ENCODE measurements at regions not wholly inside any gene's neighbourhood (a gene's known extent, or its start where the extent isn't known, plus 50 kb on each side); places are given as distances from the start of the nearest gene placed in this dataset.
A peak's percentile ranks its signal among the peaks of the same experiment; 100 is the strongest.

DNA sequence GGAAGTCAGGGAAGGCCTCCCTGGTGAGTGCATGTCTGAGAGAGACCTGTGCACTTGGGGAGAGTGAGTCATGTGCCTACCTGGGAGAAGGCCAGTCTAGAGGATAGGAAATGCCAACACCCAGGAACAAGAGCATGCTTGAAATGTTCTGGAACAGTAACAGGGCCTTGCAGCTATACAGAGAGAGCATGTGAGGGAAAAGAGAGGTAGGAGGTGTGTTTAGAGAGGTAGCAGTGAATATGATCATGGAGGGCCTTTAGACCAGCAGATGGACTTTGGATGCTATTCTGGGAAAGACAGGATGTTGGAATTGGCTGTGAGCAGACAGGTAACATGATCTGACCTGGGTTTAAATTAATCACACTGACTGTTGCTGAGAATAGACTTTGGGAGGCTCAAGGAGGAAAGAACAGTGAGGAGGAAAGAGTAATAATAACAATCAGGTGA lies 1143.6 kb downstream of the FLRT2 start (continued):
- TF ChIP-seq EHMT2 (IDR thresholded peaks at IDR 0.05; ENCODE audit: borderline replicate concordance, low read depth, low read length) (peak; percentile 46; the same call in 1 of the 2 replicates), SAP130 (CRISPR knock-in tag; IDR thresholded peaks at IDR 0.05; ENCODE audit: low read depth) (peak; percentile 36; the same call in 1 of the 2 replicates), RFXAP (CRISPR knock-in tag; IDR thresholded peaks at IDR 0.05; ENCODE audit: borderline replicate concordance) (no peak), HMG20A (CRISPR knock-in tag; IDR thresholded peaks at IDR 0.05; ENCODE audit: borderline replicate concordance) (peak; percentile 32; the same call in 1 of the 2 replicates)

DNA sequence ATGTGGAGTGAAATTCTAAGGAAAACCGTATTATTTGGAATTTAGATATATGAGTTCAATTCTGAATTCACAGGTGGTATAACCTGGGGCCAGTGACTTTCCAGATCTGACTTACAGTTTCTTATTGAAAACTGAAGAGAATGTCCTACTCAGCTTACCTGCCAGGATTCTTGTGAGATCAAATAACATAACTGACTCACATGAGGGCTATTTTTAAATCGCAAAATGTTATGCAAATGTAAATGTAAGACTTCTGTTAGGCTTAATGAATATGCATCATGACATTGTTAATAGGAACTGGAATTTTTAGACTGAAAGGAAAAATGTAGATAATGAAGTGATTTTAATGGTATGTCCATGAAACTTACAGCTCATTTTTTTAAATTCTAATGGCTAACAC lies 1142.1 kb downstream of the FLRT2 start:
- FAIRE-seq = no peak
- BruUV-seq (replicated peaks) = no TSS peak

More for the DNA sequence above, 1142.1 kb downstream of the FLRT2 start:
- Histone ChIP-seq H2AFZ (ENCODE audit: low read length) (no peak overlapping the region), H3K4me2 (ENCODE audit: low read depth, low read length) (no peak overlapping the region), H4K20me1 (ENCODE audit: insufficient read depth, low read length) (no peaks in the 10 kb centered on the region), H3K79me2 (ENCODE audit: insufficient read depth, low read length) (no peaks in the 10 kb centered on the region), H3K4me3 (replicated peaks in 1 of 3; ENCODE audit: insufficient read depth in 1 of 3, low read depth in 2 of 3, low read length in 3 of 3) (no peak overlapping the region), H3K9me3 (ENCODE audit: low read length) (no peaks in the 10 kb centered on the region), H3K4me1 (ENCODE audit: insufficient read depth, low read length) (peaks cover 24% of the 10 kb centered on the region), H3K9ac (ENCODE audit: insufficient read depth, low read depth, low read length) (no peak overlapping the region), H3K36me3 (replicated peaks in 1 of 2; ENCODE audit: control insufficient read depth in 1 of 2, insufficient read depth in 2 of 2, low read length in 2 of 2) (no peaks in the 10 kb centered on the region), H3K27ac (ENCODE audit: extremely low read length, insufficient read depth, low read length) (no peak overlapping the region), H3K27me3 (ENCODE audit: control insufficient read depth in 1 of 2, insufficient read depth in 2 of 2, low read length in 2 of 2) (no peaks in the 10 kb centered on the region)
- WGBS (ENCODE audit: low lambda C conversion rate) = 71% methylated on average over 2 of the region's 2 CpGs
- TF ChIP-seq ZNF563 (CRISPR knock-in tag; IDR thresholded peaks at IDR 0.05) (no peak), NCOA5 (CRISPR knock-in tag; IDR thresholded peaks at IDR 0.05) (no peak), MIER2 (CRISPR knock-in tag; IDR thresholded peaks at IDR 0.05) (no peak), JUND (CRISPR knock-in tag; IDR thresholded peaks at IDR 0.05) (no peak), ZNF75D (CRISPR knock-in tag; IDR thresholded peaks at IDR 0.05; ENCODE audit: borderline replicate concordance) (no peak), SIN3A (IDR thresholded peaks at IDR 0.05; ENCODE audit: borderline replicate concordance, low read depth, low read length) (no peak)
- TF ChIP-seq, protein P1, sequence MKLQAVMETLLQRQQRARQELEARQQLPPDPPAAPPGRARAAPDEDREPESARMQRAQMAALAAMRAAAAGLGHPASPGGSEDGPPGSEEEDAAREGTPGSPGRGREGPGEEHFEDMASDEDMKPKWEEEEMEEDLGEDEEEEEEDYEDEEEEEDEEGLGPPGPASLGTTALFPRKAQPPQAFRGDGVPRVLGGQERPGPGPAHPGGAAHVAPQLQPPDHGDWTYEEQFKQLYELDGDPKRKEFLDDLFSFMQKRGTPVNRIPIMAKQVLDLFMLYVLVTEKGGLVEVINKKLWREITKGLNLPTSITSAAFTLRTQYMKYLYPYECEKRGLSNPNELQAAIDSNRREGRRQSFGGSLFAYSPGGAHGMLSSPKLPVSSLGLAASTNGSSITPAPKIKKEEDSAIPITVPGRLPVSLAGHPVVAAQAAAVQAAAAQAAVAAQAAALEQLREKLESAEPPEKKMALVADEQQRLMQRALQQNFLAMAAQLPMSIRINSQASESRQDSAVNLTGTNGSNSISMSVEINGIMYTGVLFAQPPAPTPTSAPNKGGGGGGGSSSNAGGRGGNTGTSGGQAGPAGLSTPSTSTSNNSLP (IDR thresholded peaks at IDR 0.05; ENCODE audit: low read depth, low read length) = no peak
- ChIA-PET CTCF (ENCODE audit: low intra/inter-chr PET ratio, low total read pairs) (no interaction called here), POLR2A (no interaction called here)
- no peak for DNase-seq (ENCODE audit: low spot score)
- no peak for ATAC-seq
- intact Hi-C loops (cut with micrococcal nuclease; ENCODE audit: unreplicated experiment) (loop anchor here (10.0 kb wide), 1 partner anchor 223 kb away; no protein-coding TSS in a partner anchor), in situ Hi-C loops (cut with HindIII; ENCODE audit: extremely low pct_ligation_motif_present, low pct_unique_long_range_greater_than_20kb) (no loop called here)
